Upper lobe of right lung (tissue), 1 donor: ENCODE measurements at regions not wholly inside any gene's neighbourhood (a gene's known extent, or its start where the extent isn't known, plus 50 kb on each side); places are given as distances from the start of the nearest gene placed in this dataset.
A peak's percentile ranks its signal among the peaks of the same experiment; 100 is the strongest.
"Not testable (repeated sequence)": the region's sequence is repeated elsewhere in the genome, so short reads cannot be mapped to it uniquely, and the experiment has no call there.

ENCODE experiments used
- ATAC-seq: fragments of 200-7000 bp; cut with Tn5 transposase; one replicate; pipeline ENCODE4 v1.9.1; 2020; ENCODE audit warnings: mild to moderate bottlenecking, moderate library complexity
- DNase-seq: peaks from one replicate; pipeline ENCODE4 v3.0.0-alpha.2; 2020
- H3K27ac ChIP-seq: fragments of 200-600 bp; one replicate; pipeline ENCODE4 v1.8.0; 2022
- H3K27me3 ChIP-seq: fragments of 200-600 bp; one replicate; pipeline ENCODE4 v1.8.0; 2022; ENCODE audit warnings: mild to moderate bottlenecking
- H3K36me3 ChIP-seq: fragments of 200-600 bp; one replicate; pipeline ENCODE4 v1.8.0; 2022
- H3K4me1 ChIP-seq: fragments of 200-600 bp; one replicate; pipeline ENCODE4 v1.8.0; 2022
- H3K4me3 ChIP-seq: fragments of 200-600 bp; one replicate; pipeline ENCODE4 v1.8.0; 2022; ENCODE audit warnings: mild to moderate bottlenecking
- H3K9me3 ChIP-seq: fragments of 200-600 bp; one replicate; pipeline ENCODE4 v1.8.0; 2022
- intact Hi-C: fragments of 100-400 bp; cut with DNase I; formaldehyde crosslinking; loops from one replicate; pipeline ENCODE4 v1.11.0; 2022
- TF ChIP-seq, protein P1 (sequence below): fragments of 200-600 bp; IDR thresholded peaks from one replicate; pipeline ENCODE4 v1.8.0; 2022; ENCODE audit warnings: antibody characterized with exemption
- donor health status: DM: no; HTN: yes; CAD: no; lungs with severe emphysema.

GRCh38 chr7:67636348-67637022 lies 639.9 kb downstream of the TYW1 start:
- TF ChIP-seq, protein P1, sequence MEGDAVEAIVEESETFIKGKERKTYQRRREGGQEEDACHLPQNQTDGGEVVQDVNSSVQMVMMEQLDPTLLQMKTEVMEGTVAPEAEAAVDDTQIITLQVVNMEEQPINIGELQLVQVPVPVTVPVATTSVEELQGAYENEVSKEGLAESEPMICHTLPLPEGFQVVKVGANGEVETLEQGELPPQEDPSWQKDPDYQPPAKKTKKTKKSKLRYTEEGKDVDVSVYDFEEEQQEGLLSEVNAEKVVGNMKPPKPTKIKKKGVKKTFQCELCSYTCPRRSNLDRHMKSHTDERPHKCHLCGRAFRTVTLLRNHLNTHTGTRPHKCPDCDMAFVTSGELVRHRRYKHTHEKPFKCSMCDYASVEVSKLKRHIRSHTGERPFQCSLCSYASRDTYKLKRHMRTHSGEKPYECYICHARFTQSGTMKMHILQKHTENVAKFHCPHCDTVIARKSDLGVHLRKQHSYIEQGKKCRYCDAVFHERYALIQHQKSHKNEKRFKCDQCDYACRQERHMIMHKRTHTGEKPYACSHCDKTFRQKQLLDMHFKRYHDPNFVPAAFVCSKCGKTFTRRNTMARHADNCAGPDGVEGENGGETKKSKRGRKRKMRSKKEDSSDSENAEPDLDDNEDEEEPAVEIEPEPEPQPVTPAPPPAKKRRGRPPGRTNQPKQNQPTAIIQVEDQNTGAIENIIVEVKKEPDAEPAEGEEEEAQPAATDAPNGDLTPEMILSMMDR = no peak
- intact Hi-C loops = no loop called here

GRCh38 chr7:67637023-67637358 lies 640.4 kb downstream of the TYW1 start:
- Histone ChIP-seq H3K27ac (no peak overlapping the region), H3K4me3 (no peak overlapping the region), H3K36me3 (no peaks in the 10 kb centered on the region), H3K27me3 (no peaks in the 10 kb centered on the region), H3K9me3 (no peaks in the 10 kb centered on the region), H3K4me1 (no peaks in the 10 kb centered on the region)
- no peak for ATAC-seq
- intact Hi-C loops = no loop called here
- TF ChIP-seq, protein P1 = peak; percentile 6
- DNase-seq = no peak

More at GRCh38 chr7:67636348-67637022, 639.9 kb downstream of the TYW1 start:
- Histone ChIP-seq H3K27ac (no peak overlapping the region), H3K9me3 (no peaks in the 10 kb centered on the region), H3K36me3 (no peaks in the 10 kb centered on the region), H3K4me3 (no peak overlapping the region), H3K27me3 (no peaks in the 10 kb centered on the region), H3K4me1 (no peaks in the 10 kb centered on the region)
- ATAC-seq (no peak), DNase-seq (no peak)

DNA sequence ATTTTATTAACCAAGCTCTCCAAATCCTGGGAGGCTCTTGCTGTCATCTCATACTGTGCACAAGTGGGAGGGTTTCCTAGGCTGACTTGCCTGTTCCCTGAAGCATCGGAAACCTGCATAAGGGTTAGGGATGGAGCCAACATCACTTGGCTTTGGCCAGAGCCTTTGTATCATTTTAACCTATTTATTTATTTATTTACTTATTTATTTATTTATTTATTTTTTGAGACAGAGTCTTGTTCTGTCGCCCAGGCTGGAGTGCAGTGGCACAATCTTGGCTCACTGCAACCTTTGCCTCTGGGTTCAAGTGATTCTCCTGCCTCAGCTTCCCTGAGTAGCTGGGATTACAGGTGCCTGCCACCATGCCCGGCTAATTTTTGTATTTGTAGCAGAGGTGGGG lies 645.9 kb downstream of the TYW1 start:
- H3K4me1 ChIP-seq, intact Hi-C loops, H3K27me3 ChIP-seq, H3K36me3 ChIP-seq, H3K9me3 ChIP-seq, H3K27ac ChIP-seq, ATAC-seq, H3K4me3 ChIP-seq, DNase-seq: not testable (repeated sequence)

GRCh38 chr7:67644151-67644550 lies 647.5 kb downstream of the TYW1 start:
- no peak for ATAC-seq
- DNase-seq = no peak
- TF ChIP-seq, protein P1 = no peak
- Histone ChIP-seq H3K9me3 (no peaks in the 10 kb centered on the region), H3K4me1 (no peaks in the 10 kb centered on the region), H3K27ac (no peak overlapping the region), H3K27me3 (no peaks in the 10 kb centered on the region), H3K4me3 (no peak overlapping the region), H3K36me3 (no peaks in the 10 kb centered on the region)
- intact Hi-C loops = no loop called here

DNA sequence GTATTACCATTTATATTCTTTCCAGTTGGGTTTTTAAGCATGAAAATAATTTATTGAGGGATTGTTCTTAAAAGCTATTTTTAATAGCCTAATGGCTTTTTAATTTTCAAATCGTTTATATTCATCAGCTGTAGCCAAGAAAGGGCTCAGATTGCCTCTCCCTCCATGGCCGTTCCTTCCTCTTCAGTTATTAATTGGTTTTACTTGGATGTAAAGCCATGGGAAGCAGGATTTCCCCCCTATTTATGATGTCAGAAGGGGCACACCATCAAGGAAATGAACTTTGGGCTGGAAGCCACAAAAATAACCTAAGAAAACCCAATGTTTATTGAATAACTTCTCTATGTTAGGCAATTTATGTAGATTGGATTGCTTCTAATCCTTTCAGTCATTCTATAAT lies 656.3 kb downstream of the TYW1 start:
- peaks cover 21% of the 10 kb centered on the region for H3K4me1 ChIP-seq

GRCh38 chr7:67653856-67654454 lies 657.3 kb downstream of the TYW1 start:
- Histone ChIP-seq H3K4me1 (peaks cover 21% of the 10 kb centered on the region), H3K36me3 (no peaks in the 10 kb centered on the region), H3K9me3 (no peaks in the 10 kb centered on the region), H3K27ac (no peak overlapping the region), H3K4me3 (no peak overlapping the region), H3K27me3 (no peaks in the 10 kb centered on the region)
- intact Hi-C loops = no loop called here
- ATAC-seq (peak; percentile 10), DNase-seq (no peak)
- TF ChIP-seq, protein P1 = no peak

More for the DNA sequence above, 656.3 kb downstream of the TYW1 start:
- H3K36me3 ChIP-seq = no peaks in the 10 kb centered on the region
- H3K4me3 ChIP-seq = no peak overlapping the region
- H3K27ac ChIP-seq = no peak overlapping the region
- ATAC-seq (no peak), DNase-seq (no peak)
- intact Hi-C loops = no loop called here
- H3K9me3 ChIP-seq = no peaks in the 10 kb centered on the region
- TF ChIP-seq, protein P1 = no peak
- H3K27me3 ChIP-seq = no peaks in the 10 kb centered on the region
